ENCODE measurements at regions not wholly inside any gene's neighbourhood (a gene's known extent, or its start where the extent isn't known, plus 50 kb on each side); places are given as distances from the start of the nearest gene placed in this dataset.

GRCh38 chr2:128372621-128373341 lies 54.1 kb upstream of the HS6ST1 start:
- H3K4me3 ChIP-seq (ENCODE audit: control insufficient read depth, low read depth, low read length) = no peak overlapping the region
- DNase-seq (ENCODE audit: low read depth) = no peak

GRCh38 chr2:128373451-128374000 lies 54.9 kb upstream of the HS6ST1 start:
- DNase-seq (ENCODE audit: low read depth) = no peak

More at GRCh38 chr2:128372621-128373341, 54.1 kb upstream of the HS6ST1 start:
- TF ChIP-seq CTCF (IDR thresholded peaks at IDR 0.05; ENCODE audit: control insufficient read depth, insufficient read depth, low read depth, low read length, missing control alignments) = no peak

GRCh38 chr2:128374001-128374710 lies 55.5 kb upstream of the HS6ST1 start:
- peak; percentile 66 for DNase-seq (ENCODE audit: low read depth)
- no peak overlapping the region for H3K4me3 ChIP-seq (ENCODE audit: control insufficient read depth, low read depth, low read length)
- TF ChIP-seq CTCF (IDR thresholded peaks at IDR 0.05; ENCODE audit: control insufficient read depth, insufficient read depth, low read depth, low read length, missing control alignments) = no peak

More at GRCh38 chr2:128373451-128374000, 54.9 kb upstream of the HS6ST1 start:
- no peak for TF ChIP-seq CTCF (IDR thresholded peaks at IDR 0.05; ENCODE audit: control insufficient read depth, insufficient read depth, low read depth, low read length, missing control alignments)
- H3K4me3 ChIP-seq (ENCODE audit: control insufficient read depth, low read depth, low read length) = no peak overlapping the region

- TF ChIP-seq CTCF (IDR thresholded peaks at IDR 0.05; ENCODE audit: control insufficient read depth, insufficient read depth, low read depth, low read length, missing control alignments) = no peak
- DNase-seq (ENCODE audit: low read depth) = no peak
- H3K4me3 ChIP-seq (ENCODE audit: control insufficient read depth, low read depth, low read length) = no peak overlapping the region
These were observed 56.2 kb upstream of the HS6ST1 start for GRCh38 chr2:128374711-128375413.

GRCh38 chr2:128375454-128375853 lies 56.8 kb upstream of the HS6ST1 start:
- DNase-seq (ENCODE audit: low read depth) = no peak
- TF ChIP-seq CTCF (IDR thresholded peaks at IDR 0.05; ENCODE audit: control insufficient read depth, insufficient read depth, low read depth, low read length, missing control alignments) = no peak
- no peak overlapping the region for H3K4me3 ChIP-seq (ENCODE audit: control insufficient read depth, low read depth, low read length)

- no peak for TF ChIP-seq CTCF (IDR thresholded peaks at IDR 0.05; ENCODE audit: control insufficient read depth, insufficient read depth, low read depth, low read length, missing control alignments)
- DNase-seq (ENCODE audit: low read depth) = no peak
- no peak overlapping the region for H3K4me3 ChIP-seq (ENCODE audit: control insufficient read depth, low read depth, low read length)
These were observed 57.8 kb upstream of the HS6ST1 start for GRCh38 chr2:128376241-128377041.
